ENCODE measurements at regions not wholly inside any gene's neighbourhood (a gene's known extent, or its start where the extent isn't known, plus 50 kb on each side); places are given as distances from the start of the nearest gene placed in this dataset.
"Not testable (repeated sequence)": the region's sequence is repeated elsewhere in the genome, so short reads cannot be mapped to it uniquely, and the experiment has no call there.

GRCh38 chr12:30169839-30170591 lies 386.3 kb upstream of the TMTC1 start:
- H3K9me3 ChIP-seq = no peaks in the 10 kb centered on the region
- TF ChIP-seq POLR2AphosphoS5 (IDR thresholded peaks at IDR 0.05) (no peak), CTCF (IDR thresholded peaks at IDR 0.05) (no peak), POLR2A (IDR thresholded peaks at IDR 0.05) (no peak)
- H3K27ac ChIP-seq = no peak overlapping the region
- no peaks in the 10 kb centered on the region for H3K4me1 ChIP-seq
- intact Hi-C loops (cut with DNase I; ENCODE audit: low total_unique reads) = loop anchor here (2.0 kb wide), 1 partner anchor 71 kb away; no protein-coding TSS in a partner anchor
- DNase-seq (ENCODE audit: low spot score in 2 of 2) = no peak
- H3K4me3 ChIP-seq = peak overlapping the region in 1 of 3 donors; percentile 19
- peaks cover 0 to 14% of the 10 kb centered on the region in 2 donors for H3K27me3 ChIP-seq
- no peaks in the 10 kb centered on the region for H3K36me3 ChIP-seq

- DNase-seq (ENCODE audit: low spot score in 2 of 2) = no peak
- Histone ChIP-seq H3K9me3 (no peaks in the 10 kb centered on the region), H3K4me3 (no peak overlapping the region), H3K36me3 (no peaks in the 10 kb centered on the region), H3K27ac (no peak overlapping the region), H3K4me1 (no peaks in the 10 kb centered on the region), H3K27me3 (peaks cover 0 to 14% of the 10 kb centered on the region in 2 donors)
- intact Hi-C loops (cut with DNase I; ENCODE audit: low total_unique reads) = no loop called here
- TF ChIP-seq CTCF (IDR thresholded peaks at IDR 0.05) (no peak), POLR2A (IDR thresholded peaks at IDR 0.05) (no peak), POLR2AphosphoS5 (IDR thresholded peaks at IDR 0.05) (no peak)
Measured at GRCh38 chr12:30166006-30166795, 382.5 kb upstream of the TMTC1 start.

GRCh38 chr12:30164382-30165318 lies 380.9 kb upstream of the TMTC1 start:
- intact Hi-C loops (cut with DNase I; ENCODE audit: low total_unique reads) = no loop called here
- no peak for TF ChIP-seq CTCF (IDR thresholded peaks at IDR 0.05)
- TF ChIP-seq POLR2AphosphoS5 (IDR thresholded peaks at IDR 0.05) = no peak
- Histone ChIP-seq H3K27me3 (peaks cover 0 to 4% of the 10 kb centered on the region in 2 donors), H3K9me3 (no peaks in the 10 kb centered on the region), H3K36me3 (no peaks in the 10 kb centered on the region), H3K27ac (no peak overlapping the region), H3K4me3 (no peak overlapping the region), H3K4me1 (no peaks in the 10 kb centered on the region)
- DNase-seq (ENCODE audit: low spot score in 2 of 2) = no peak

- H3K9me3 ChIP-seq; H3K36me3 ChIP-seq; H3K27me3 ChIP-seq; intact Hi-C loops (cut with DNase I; ENCODE audit: low total_unique reads); DNase-seq (ENCODE audit: low spot score in 2 of 2); H3K27ac ChIP-seq; H3K4me1 ChIP-seq; H3K4me3 ChIP-seq: not testable (repeated sequence)
Measured at GRCh38 chr12:30156833-30157232, 373.1 kb upstream of the TMTC1 start.

- TF ChIP-seq POLR2A (IDR thresholded peaks at IDR 0.05) (no peak), CTCF (IDR thresholded peaks at IDR 0.05) (no peak), POLR2AphosphoS5 (IDR thresholded peaks at IDR 0.05) (no peak)
- intact Hi-C loops (cut with DNase I; ENCODE audit: low total_unique reads) = no loop called here
- no peak overlapping the region for H3K27ac ChIP-seq
- peaks cover 0 to 7% of the 10 kb centered on the region in 2 donors for H3K9me3 ChIP-seq
- no peaks in the 10 kb centered on the region for H3K4me1 ChIP-seq
- no peaks in the 10 kb centered on the region for H3K27me3 ChIP-seq
- DNase-seq (ENCODE audit: low spot score in 2 of 2) = no peak
- H3K36me3 ChIP-seq = no peaks in the 10 kb centered on the region
- no peak overlapping the region for H3K4me3 ChIP-seq
Measured at GRCh38 chr12:30155001-30155730, 371.4 kb upstream of the TMTC1 start.

Measured in breast epithelium (tissue), 4 donors.